ENCODE measurements at regions not wholly inside any gene's neighbourhood (a gene's known extent, or its start where the extent isn't known, plus 50 kb on each side); places are given as distances from the start of the nearest gene placed in this dataset.

DNA sequence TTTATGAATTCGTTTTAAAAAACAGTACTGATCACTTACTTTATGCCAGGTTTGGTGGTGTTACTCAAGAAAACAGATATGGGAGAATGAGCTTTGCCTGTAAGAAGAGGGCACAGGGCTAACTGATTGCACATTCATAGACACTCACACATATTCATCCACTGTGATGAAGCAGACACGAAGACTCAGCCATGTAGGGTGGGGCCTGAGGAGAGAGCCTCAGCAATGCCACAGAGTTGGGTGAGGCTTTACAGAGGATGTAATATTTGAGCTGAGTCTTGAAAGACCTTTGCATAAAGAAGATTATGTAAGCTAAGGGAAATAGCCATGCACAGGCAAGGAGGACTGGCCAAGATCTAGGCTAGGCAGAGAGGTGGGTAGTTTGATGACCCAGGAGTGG lies 472.8 kb downstream of the PSAT1 start:
- FAIRE-seq = no peak
- ATAC-seq = peak; percentile 25 to 34; a peak in 2 of 6 replicates
- Histone ChIP-seq H3K27ac (0 out of 6 replicates have a peak overlapping the region, but pooled peaks of 1 of the 2 experiments have one; percentile 12), H3K4me3 (no peak overlapping the region), H3K4me1 (no peaks in the 10 kb centered on the region; the same call in 2 of the 3 replicates), H3K9me3 (no peaks in the 10 kb centered on the region), H3K4me2 (peak overlapping the region; percentile 13; the same call in 1 of the 3 replicates)
- CTCF ChIA-PET = interaction anchor here (0.8 kb wide), 1 partner anchor 10 kb away, joined by 3 read pairs; no protein-coding TSS in a partner anchor
- POLR2A ChIA-PET = no interaction called here
- DNase-seq (ENCODE audit: low read depth in 1 of 2, low spot score in 1 of 2) = peak in 1 of 2 experiments; percentile 2
- no peak for TF ChIP-seq GATA3 (IDR thresholded peaks at IDR 0.05; ENCODE audit: borderline replicate concordance)
- no peak for TF ChIP-seq HOXB5 (CRISPR knock-in tag; IDR thresholded peaks at IDR 0.05)
- TF ChIP-seq HOXA7 (CRISPR knock-in tag; IDR thresholded peaks at IDR 0.05) = no peak
- TF ChIP-seq, protein P1, sequence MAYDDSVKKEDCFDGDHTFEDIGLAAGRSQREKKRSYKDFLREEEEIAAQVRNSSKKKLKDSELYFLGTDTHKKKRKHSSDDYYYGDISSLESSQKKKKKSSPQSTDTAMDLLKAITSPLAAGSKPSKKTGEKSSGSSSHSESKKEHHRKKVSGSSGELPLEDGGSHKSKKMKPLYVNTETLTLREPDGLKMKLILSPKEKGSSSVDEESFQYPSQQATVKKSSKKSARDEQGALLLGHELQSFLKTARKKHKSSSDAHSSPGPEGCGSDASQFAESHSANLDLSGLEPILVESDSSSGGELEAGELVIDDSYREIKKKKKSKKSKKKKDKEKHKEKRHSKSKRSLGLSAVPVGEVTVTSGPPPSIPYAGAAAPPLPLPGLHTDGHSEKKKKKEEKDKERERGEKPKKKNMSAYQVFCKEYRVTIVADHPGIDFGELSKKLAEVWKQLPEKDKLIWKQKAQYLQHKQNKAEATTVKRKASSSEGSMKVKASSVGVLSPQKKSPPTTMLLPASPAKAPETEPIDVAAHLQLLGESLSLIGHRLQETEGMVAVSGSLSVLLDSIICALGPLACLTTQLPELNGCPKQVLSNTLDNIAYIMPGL (CRISPR knock-in tag; IDR thresholded peaks at IDR 0.05; ENCODE audit: borderline replicate concordance) = no peak
- TF ChIP-seq, protein P2, sequence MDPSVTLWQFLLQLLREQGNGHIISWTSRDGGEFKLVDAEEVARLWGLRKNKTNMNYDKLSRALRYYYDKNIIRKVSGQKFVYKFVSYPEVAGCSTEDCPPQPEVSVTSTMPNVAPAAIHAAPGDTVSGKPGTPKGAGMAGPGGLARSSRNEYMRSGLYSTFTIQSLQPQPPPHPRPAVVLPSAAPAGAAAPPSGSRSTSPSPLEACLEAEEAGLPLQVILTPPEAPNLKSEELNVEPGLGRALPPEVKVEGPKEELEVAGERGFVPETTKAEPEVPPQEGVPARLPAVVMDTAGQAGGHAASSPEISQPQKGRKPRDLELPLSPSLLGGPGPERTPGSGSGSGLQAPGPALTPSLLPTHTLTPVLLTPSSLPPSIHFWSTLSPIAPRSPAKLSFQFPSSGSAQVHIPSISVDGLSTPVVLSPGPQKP (IDR thresholded peaks at IDR 0.05; ENCODE audit: low read depth, low read length) = no peak
- TF ChIP-seq NFE2L2 (conservative IDR thresholded peaks at IDR 0.05; ENCODE audit: low read length) = no peak
- TF ChIP-seq RCOR1 (IDR thresholded peaks at IDR 0.05; ENCODE audit: low read depth, low read length) = no peak
- TF ChIP-seq, protein P3, sequence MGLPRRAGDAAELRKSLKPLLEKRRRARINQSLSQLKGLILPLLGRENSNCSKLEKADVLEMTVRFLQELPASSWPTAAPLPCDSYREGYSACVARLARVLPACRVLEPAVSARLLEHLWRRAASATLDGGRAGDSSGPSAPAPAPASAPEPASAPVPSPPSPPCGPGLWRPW (IDR thresholded peaks at IDR 0.05) = no peak
- 57% methylated on average over 2 of the region's 2 CpGs for WGBS (ENCODE audit: missing lambda C conversion rate)

DNA sequence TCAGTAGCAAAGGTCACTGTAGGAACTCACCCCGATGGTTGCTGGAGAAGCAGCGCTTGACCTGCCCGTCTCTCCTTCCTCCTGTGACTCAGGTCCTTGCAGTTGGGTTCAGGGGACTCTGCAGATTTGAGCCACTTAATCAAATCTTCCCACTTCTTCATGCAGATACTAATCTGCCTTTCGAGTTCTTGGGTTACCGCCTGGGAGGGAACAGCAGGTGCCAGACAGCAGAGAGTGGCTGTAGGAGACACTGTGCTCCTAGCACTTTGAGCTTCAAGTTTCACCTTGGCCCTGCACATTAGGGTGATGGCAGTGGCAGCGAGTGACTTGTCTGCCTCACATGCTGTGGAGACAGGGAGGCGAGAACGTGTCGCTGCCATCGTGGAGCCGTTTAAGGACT lies 478.3 kb downstream of the PSAT1 start:
- H3K4me2 ChIP-seq = no peak overlapping the region
- H3K27ac ChIP-seq = no peak overlapping the region
- H3K9me3 ChIP-seq = no peaks in the 10 kb centered on the region
- ATAC-seq (no peak), FAIRE-seq (no peak), DNase-seq (ENCODE audit: low read depth in 1 of 2, low spot score in 1 of 2) (no peak)
- no peaks in the 10 kb centered on the region for H3K4me1 ChIP-seq
- ChIA-PET CTCF (no interaction called here), POLR2A (no interaction called here)
- H3K4me3 ChIP-seq = no peak overlapping the region
- 91% methylated on average over 6 of the region's 11 CpGs for WGBS (ENCODE audit: missing lambda C conversion rate)
- TF ChIP-seq, protein P4, sequence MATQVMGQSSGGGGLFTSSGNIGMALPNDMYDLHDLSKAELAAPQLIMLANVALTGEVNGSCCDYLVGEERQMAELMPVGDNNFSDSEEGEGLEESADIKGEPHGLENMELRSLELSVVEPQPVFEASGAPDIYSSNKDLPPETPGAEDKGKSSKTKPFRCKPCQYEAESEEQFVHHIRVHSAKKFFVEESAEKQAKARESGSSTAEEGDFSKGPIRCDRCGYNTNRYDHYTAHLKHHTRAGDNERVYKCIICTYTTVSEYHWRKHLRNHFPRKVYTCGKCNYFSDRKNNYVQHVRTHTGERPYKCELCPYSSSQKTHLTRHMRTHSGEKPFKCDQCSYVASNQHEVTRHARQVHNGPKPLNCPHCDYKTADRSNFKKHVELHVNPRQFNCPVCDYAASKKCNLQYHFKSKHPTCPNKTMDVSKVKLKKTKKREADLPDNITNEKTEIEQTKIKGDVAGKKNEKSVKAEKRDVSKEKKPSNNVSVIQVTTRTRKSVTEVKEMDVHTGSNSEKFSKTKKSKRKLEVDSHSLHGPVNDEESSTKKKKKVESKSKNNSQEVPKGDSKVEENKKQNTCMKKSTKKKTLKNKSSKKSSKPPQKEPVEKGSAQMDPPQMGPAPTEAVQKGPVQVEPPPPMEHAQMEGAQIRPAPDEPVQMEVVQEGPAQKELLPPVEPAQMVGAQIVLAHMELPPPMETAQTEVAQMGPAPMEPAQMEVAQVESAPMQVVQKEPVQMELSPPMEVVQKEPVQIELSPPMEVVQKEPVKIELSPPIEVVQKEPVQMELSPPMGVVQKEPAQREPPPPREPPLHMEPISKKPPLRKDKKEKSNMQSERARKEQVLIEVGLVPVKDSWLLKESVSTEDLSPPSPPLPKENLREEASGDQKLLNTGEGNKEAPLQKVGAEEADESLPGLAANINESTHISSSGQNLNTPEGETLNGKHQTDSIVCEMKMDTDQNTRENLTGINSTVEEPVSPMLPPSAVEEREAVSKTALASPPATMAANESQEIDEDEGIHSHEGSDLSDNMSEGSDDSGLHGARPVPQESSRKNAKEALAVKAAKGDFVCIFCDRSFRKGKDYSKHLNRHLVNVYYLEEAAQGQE (IDR thresholded peaks at IDR 0.05) = no peak
- TF ChIP-seq NFE2L2 (conservative IDR thresholded peaks at IDR 0.05; ENCODE audit: low read length) (no peak), GATA3 (IDR thresholded peaks at IDR 0.05; ENCODE audit: borderline replicate concordance) (no peak), SMC3 (IDR thresholded peaks at IDR 0.05) (no peak), NR3C1 (IDR thresholded peaks at IDR 0.05) (no peak), HEYL (CRISPR knock-in tag; IDR thresholded peaks at IDR 0.05) (no peak), FOSL2 (IDR thresholded peaks at IDR 0.05) (no peak), FOSL2 (CRISPR knock-in tag; IDR thresholded peaks at IDR 0.05) (no peak), POLR2AphosphoS2 (conservative IDR thresholded peaks at IDR 0.05; ENCODE audit: low read length) (no peak), MYC (IDR thresholded peaks at IDR 0.05; ENCODE audit: borderline replicate concordance, low read length) (no peak), HOXA7 (CRISPR knock-in tag; IDR thresholded peaks at IDR 0.05) (no peak), HOXB13 (CRISPR knock-in tag; IDR thresholded peaks at IDR 0.05; ENCODE audit: low read depth) (no peak), CBX2 (IDR thresholded peaks at IDR 0.05; ENCODE audit: borderline replicate concordance, low read depth) (no peak), RARB (CRISPR knock-in tag; IDR thresholded peaks at IDR 0.05) (no peak), KDM5A (IDR thresholded peaks at IDR 0.05) (no peak), NPAS2 (CRISPR knock-in tag; IDR thresholded peaks at IDR 0.05; ENCODE audit: borderline replicate concordance) (no peak), ZFP36 (IDR thresholded peaks at IDR 0.05; ENCODE audit: borderline replicate concordance, partially characterized antibody) (no peak), PHF8 (IDR thresholded peaks at IDR 0.05; ENCODE audit: borderline replicate concordance, low read depth) (no peak)
- TF ChIP-seq, protein P1 (CRISPR knock-in tag; IDR thresholded peaks at IDR 0.05; ENCODE audit: borderline replicate concordance) = no peak
- TF ChIP-seq, protein P5, sequence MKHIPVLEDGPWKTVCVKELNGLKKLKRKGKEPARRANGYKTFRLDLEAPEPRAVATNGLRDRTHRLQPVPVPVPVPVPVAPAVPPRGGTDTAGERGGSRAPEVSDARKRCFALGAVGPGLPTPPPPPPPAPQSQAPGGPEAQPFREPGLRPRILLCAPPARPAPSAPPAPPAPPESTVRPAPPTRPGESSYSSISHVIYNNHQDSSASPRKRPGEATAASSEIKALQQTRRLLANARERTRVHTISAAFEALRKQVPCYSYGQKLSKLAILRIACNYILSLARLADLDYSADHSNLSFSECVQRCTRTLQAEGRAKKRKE (CRISPR knock-in tag; IDR thresholded peaks at IDR 0.05; ENCODE audit: low read depth) = no peak
